GM12801 (cell line): ENCODE measurements at regions not wholly inside any gene's neighbourhood (a gene's known extent, or its start where the extent isn't known, plus 50 kb on each side); places are given as distances from the start of the nearest gene placed in this dataset.

ENCODE experiments used
- CTCF ChIP-seq: IDR thresholded peaks from one replicate; pipeline ENCODE4 v1.5.1; 2011; ENCODE audit warnings: control low read depth; ENCODE audit not compliant: insufficient read length; ENCODE audit errors: extremely low read depth

GRCh38 chr20:10919396-10920140 lies 245.8 kb upstream of the JAG1 start:
- no peak for TF ChIP-seq CTCF

GRCh38 chr20:10920396-10920795 lies 246.6 kb upstream of the JAG1 start:
- no peak for TF ChIP-seq CTCF

GRCh38 chr20:10921491-10922010 lies 247.8 kb upstream of the JAG1 start:
- TF ChIP-seq CTCF: no peak

- TF ChIP-seq CTCF: no peak
Measured at GRCh38 chr20:10922506-10922905, 248.7 kb upstream of the JAG1 start.

GRCh38 chr20:10922941-10923340 lies 249.1 kb upstream of the JAG1 start:
- no peak for TF ChIP-seq CTCF

- TF ChIP-seq CTCF: no peak
Measured at GRCh38 chr20:10924644-10925201, 250.9 kb upstream of the JAG1 start.

GRCh38 chr20:10925767-10926166 lies 252.0 kb upstream of the JAG1 start:
- no peak for TF ChIP-seq CTCF
